Epithelial cell of esophagus (primary cell): ENCODE measurements at regions not wholly inside any gene's neighbourhood (a gene's known extent, or its start where the extent isn't known, plus 50 kb on each side); places are given as distances from the start of the nearest gene placed in this dataset.
A peak's percentile ranks its signal among the peaks of the same experiment; 100 is the strongest.

Experiments
- DNase-seq: peaks from one replicate; pipeline ENCODE4 v3.0.0; 2010; ENCODE audit warnings: low read depth
- H3K4me3 ChIP-seq: 2 replicates; pipeline ENCODE4 v1.5.1; 2011; ENCODE audit warnings: mild to moderate bottlenecking, low read length, control low read depth
- TF ChIP-seq, protein P1 (sequence below): IDR thresholded peaks from 2 replicates; pipeline ENCODE4 v1.5.1; 2011; ENCODE audit warnings: low read depth, mild to moderate bottlenecking, low read length, control low read depth, inconsistent platforms; ENCODE audit not compliant: insufficient read depth; ENCODE audit errors: missing control alignments

DNA sequence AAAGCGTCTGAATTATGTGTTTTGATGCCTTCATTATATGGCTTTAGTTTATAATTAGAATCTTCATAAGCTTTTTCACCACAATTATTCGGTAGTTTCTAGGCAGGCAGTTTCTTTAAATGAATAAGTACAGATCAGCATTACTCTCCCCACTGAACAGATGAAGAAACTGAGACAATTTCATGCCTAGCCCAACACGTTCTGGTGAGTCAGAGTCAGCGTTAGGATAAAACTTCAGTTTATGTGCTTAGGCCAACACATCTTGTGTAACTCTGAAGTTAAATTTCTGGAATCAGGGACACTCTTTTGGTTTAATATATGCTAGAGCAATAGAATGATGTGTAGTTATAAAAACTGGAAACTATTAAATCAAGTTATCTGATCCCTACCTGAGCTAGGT, 186.7 kb upstream of the ELL2 start:
- peak; percentile 65 for DNase-seq
- H3K4me3 ChIP-seq = no peak overlapping the region
- TF ChIP-seq, protein P1, sequence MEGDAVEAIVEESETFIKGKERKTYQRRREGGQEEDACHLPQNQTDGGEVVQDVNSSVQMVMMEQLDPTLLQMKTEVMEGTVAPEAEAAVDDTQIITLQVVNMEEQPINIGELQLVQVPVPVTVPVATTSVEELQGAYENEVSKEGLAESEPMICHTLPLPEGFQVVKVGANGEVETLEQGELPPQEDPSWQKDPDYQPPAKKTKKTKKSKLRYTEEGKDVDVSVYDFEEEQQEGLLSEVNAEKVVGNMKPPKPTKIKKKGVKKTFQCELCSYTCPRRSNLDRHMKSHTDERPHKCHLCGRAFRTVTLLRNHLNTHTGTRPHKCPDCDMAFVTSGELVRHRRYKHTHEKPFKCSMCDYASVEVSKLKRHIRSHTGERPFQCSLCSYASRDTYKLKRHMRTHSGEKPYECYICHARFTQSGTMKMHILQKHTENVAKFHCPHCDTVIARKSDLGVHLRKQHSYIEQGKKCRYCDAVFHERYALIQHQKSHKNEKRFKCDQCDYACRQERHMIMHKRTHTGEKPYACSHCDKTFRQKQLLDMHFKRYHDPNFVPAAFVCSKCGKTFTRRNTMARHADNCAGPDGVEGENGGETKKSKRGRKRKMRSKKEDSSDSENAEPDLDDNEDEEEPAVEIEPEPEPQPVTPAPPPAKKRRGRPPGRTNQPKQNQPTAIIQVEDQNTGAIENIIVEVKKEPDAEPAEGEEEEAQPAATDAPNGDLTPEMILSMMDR = no peak

DNA sequence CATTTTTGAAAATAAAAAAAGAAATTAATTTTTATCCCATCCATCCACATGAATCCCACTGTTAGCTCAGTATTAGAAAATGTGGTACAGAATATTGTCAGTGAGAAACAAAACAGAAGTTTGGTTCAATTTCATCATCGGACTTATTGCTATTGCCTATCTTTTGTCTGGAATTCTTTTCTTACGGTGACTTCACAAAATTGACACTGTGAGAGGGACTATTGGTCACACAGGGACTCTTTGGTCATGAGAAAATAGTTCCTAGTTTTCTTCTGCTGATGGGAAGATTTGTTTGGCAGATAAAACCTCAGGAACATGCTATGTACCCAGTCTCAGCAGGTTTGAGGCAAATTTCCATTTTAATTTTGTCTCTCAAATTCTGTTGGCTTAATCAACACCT, 186.2 kb upstream of the ELL2 start:
- TF ChIP-seq, protein P1 = no peak
- H3K4me3 ChIP-seq = no peak overlapping the region
- DNase-seq = no peak

DNA sequence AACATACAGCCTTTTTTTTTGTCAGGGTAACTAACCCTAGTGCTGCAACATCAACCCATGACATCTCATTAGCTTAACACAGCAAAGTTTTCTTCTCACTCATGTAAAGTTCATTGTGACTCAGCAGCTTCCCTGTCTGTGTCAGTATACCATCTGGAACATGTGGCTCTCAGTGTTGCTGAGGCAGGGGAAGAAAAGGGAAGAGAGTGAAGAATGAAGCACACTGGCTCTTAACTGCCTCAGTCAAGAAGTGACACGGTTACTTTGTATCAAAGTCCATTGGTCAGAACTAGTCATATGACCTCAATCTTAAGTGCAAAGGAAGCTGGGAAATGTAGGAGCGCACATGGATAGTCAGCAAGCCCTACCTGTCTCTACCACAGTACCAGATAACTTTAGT, 185.0 kb upstream of the ELL2 start:
- TF ChIP-seq, protein P1 = no peak
- DNase-seq = peak; percentile 93
- H3K4me3 ChIP-seq = no peak overlapping the region

DNA sequence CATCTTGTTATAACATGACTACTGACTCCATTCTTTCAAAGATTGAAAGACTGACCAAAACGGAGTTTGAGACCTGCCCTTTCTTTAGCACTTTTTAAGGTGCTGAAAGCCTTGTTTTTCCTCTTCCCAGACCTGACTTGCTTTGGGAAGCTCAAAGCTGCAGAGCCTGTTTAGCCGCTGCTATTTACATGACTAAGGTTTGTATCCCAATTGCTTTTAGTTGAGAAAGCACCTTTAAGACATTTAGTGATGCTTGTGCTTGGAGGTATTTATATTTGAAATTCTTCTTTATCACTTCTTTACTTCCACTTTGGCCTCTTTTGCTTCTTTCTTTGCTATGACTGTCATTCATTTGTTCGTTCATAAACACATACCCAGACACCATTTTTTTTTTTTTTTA, 182.6 kb upstream of the ELL2 start:
- H3K4me3 ChIP-seq = no peak overlapping the region
- TF ChIP-seq, protein P1 = no peak
- peak; percentile 92 for DNase-seq

DNA sequence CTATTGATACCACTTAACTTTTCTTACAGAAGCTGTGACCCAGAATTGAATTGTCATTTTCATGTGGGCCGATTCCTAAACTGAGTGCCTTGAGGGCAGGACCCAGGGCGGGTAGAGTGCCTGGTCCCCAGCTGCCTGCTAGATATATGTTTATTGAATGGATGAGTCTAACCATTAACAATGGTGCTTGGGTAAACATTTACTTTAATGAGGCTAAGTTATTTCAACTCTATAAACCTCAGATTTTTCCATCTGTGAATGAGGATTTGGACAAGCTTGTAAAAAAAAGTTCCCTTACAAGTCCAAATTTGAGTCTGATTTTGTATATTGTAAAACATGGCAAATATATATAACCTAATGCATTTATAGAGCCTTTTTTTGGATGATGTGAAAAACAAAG, 181.8 kb upstream of the ELL2 start:
- DNase-seq = no peak
- TF ChIP-seq, protein P1 = no peak
- H3K4me3 ChIP-seq = no peak overlapping the region

DNA sequence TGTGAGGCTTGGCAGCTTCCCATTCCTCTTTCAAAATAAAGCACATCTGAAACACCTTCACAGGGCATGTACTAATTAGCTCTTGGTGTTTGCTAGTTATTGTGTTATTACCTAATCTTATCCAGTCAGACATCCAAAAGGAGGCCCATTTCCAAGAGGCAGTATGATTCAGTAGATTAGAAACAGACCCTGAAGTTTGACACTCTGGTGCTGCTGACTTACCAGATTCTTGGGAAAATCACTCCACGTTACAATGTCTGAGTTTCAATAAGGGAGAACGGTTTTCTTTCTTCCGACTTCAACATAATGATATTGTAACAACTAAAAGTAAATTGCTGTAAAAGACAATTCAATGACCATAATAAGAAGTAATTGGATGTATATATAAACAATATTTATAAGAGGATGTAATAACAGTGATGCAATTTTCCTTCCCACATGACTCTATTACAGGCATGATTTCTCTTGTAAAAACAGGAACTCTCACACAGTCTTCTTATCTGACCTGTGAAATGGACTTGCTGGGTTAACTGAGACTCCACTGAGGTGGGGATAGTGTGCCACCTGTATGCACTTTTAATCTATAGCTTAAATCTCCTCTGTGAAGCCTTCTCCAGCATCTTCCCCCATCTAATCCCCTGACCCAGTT, 181.3 kb upstream of the ELL2 start:
- peak; percentile 76 for DNase-seq
- no peak overlapping the region for H3K4me3 ChIP-seq
- TF ChIP-seq, protein P1 = no peak

DNA sequence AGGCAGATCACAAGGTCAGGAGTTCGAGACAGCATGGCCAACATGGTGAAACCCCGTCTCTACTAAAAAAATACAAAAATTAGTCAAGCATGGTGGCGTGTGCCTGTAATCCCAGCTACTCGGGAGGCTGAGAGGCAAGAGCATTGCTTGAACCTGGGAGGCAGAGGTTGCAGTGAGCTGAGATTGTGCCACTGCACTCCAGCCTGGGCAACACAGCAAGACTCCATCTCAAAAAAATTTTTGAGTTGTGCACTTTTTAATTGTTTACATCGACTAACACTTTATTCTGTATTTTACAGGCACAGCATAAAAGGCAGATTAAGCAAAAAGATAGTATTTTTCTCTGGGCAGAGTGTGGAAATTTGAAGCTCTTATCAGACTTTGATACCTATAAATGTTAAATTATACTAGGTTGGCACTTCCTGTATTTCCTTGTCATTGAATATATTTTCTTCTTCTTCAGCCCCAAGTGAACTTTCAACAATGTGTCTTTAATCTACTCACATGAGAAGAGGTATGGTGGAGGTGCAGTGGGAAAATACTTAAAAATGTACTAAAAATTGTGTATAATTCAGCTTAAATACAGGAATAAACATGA, 180.6 kb upstream of the ELL2 start:
- DNase-seq = no peak
- TF ChIP-seq, protein P1 = no peak
- no peak overlapping the region for H3K4me3 ChIP-seq
